ENCODE measurements at regions not wholly inside any gene's neighbourhood (a gene's known extent, or its start where the extent isn't known, plus 50 kb on each side); places are given as distances from the start of the nearest gene placed in this dataset.

DNA sequence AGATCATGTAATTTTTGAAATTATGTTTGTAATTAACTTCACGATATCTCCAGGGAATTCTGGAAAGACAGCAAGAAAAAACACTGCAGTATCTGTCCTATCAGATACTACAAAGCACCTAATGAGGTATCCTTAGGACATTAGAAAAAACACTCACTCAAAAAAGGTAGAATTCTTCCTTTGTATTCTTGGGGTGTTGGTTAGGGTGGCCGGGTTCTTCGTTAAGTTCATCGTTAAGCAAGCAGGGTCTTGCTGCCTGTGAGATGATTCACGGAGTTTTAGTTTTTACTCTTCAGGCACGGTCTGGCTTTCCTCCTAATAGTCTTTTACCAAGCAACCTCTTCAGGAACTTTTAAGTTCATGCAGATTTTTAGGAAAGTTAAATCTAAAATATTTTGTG, 91.4 kb upstream of the IRX4 start:
- no peak for TF ChIP-seq CTCF (IDR thresholded peaks at IDR 0.05; ENCODE audit: insufficient read depth, missing control alignments)
- DNase-seq (ENCODE audit: insufficient read length, low spot score): no peak
- FAIRE-seq: no peak

DNA sequence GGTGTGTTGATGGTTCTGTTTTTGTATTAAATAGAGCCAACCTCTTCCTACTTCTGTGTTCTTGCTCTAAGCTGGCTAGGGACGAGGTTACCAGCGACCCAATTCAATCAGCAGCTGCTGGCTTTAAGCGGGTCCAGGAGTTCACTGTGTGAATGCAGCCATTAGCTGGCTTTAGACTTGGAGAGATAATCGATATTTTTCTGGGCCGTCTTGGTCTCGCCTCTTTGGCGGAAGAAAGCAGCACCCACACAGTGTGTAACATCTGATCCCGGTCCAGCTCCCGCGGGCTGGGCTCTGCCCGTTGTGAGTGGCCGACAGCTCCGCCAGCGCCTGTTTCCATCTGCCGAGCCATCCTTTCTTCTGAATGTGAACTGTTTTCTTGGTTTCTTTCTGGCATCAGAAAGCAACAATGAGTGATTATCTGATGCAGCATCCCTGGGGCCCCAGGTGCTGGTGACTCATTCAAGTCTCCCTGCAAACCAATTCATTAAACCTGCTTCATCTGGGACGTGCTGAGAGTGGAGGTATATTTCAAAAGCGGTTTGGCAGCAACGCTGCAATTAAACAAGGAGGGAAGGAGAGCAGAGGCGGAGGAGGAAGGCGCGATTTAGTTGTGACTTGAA, 90.8 kb upstream of the IRX4 start:
- DNase-seq (ENCODE audit: insufficient read length, low spot score) (no peak), FAIRE-seq (no peak)
- TF ChIP-seq CTCF (IDR thresholded peaks at IDR 0.05; ENCODE audit: insufficient read depth, missing control alignments): no peak

DNA sequence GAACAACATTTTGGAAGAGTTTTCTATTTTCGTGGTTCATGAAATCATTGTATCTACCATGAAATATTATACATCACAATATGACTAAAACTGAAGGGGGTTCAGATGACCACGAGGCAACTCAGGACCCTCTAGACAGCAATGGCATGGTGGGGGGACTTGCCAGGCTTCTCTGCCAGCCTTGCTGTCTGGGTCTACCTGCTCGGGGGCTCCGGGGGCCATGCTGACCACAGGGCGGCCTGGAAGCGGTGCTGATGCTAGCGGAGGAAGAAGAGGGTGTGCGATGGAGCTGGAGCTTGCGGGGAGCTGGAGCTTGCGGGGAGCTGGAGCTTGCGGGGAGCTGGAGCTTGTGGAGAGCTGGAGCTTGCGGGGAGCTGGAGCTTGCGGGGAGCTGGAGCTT, 89.2 kb upstream of the IRX4 start:
- FAIRE-seq (no peak), DNase-seq (ENCODE audit: insufficient read length, low spot score) (no peak)
- TF ChIP-seq CTCF (IDR thresholded peaks at IDR 0.05; ENCODE audit: insufficient read depth, missing control alignments): no peak

DNA sequence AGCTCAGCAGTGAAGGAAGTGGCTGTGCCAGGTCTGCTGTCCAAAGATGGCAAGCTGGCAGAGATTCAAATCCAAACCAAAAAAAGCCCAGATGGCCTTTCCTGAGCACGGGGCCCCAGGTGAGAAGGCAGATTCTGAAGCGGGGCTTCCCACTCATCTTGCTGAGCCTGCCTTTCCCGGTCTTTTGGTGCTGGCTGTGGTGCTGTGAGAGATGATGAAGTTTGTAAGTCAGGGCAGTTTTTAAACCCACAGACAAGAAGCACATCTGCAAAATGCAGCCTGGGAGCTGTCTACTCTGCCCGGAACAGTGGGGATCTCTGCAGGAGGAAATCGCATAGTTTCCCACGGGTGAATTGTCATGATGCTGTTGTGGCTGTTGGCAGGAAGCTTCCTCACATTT, 85.0 kb upstream of the IRX4 start:
- FAIRE-seq (no peak), DNase-seq (ENCODE audit: insufficient read length, low spot score) (no peak)
- no peak for TF ChIP-seq CTCF (IDR thresholded peaks at IDR 0.05; ENCODE audit: insufficient read depth, missing control alignments)

DNA sequence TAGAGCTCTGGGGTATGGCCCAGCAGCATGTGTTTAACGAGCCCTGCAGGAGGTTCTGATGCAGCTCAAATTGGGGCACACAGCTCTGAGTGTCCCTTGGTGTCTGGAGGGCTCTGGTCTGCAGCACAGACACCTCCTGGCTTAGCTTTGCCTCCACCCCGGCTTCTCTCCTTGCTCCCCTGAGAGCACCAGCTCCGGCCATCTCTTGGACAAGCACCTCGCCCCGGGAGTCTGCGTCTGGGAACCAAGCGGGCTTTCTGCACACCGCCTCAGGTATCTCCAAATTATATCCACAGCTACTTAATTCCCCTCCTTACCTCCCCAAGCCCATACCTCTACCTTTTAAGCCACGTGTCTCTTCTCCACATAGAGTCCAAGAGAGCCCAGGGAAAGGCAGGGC, 83.7 kb upstream of the IRX4 start:
- DNase-seq (ENCODE audit: insufficient read length, low spot score): no peak
- no peak for FAIRE-seq
- TF ChIP-seq CTCF (IDR thresholded peaks at IDR 0.05; ENCODE audit: insufficient read depth, missing control alignments): no peak

DNA sequence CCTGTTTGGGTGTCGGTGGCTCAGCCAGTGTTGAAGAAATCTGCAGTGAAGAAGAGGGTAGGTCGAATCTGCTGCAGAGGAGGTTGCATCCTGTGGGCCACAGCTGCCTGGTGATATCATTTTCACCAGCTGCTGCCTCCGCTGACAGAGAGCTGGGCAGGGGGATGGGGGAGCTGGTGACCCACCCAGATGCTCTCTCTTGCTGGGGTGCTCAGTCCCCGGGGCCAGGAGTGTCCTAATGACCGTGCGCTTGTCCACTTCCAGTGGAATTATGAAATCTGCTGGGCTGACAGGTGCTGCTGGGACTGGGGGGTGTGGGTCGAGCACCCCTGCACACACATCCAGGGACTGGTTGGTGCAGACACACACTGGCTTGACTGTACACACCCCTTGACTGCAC, 83.2 kb upstream of the IRX4 start:
- FAIRE-seq: no peak
- DNase-seq (ENCODE audit: insufficient read length, low spot score): no peak
- TF ChIP-seq CTCF (IDR thresholded peaks at IDR 0.05; ENCODE audit: insufficient read depth, missing control alignments): no peak

- no peak for FAIRE-seq
- no peak for DNase-seq (ENCODE audit: insufficient read length, low spot score)
- TF ChIP-seq CTCF (IDR thresholded peaks at IDR 0.05; ENCODE audit: insufficient read depth, missing control alignments): no peak
Observed at GRCh38 chr5:1963941-1964451, 81.3 kb upstream of the IRX4 start.

Data from D721Med (cell line).